Neuronal stem cell (in vitro differentiated cells): ENCODE measurements at regions not wholly inside any gene's neighbourhood (a gene's known extent, or its start where the extent isn't known, plus 50 kb on each side); places are given as distances from the start of the nearest gene placed in this dataset. TPM values are rescaled to one million over a fixed set of nuclear protein-coding genes. Genes with fewer than 3 reads are reported as not detected.

Experiments used
- DNase-seq: peaks from one replicate; pipeline ENCODE4 v3.0.0-alpha.2; 2013; ENCODE audit warnings: low spot score
- H2AFZ ChIP-seq: one replicate; pipeline ENCODE4 v1.6.1; 2013; ENCODE audit warnings: mild to moderate bottlenecking, low read length, inconsistent platforms
- H2AK5ac ChIP-seq: 2 replicates; pipeline ENCODE4 v1.6.1; 2013; ENCODE audit warnings: low read depth, mild to moderate bottlenecking, inconsistent platforms, low read length, moderate library complexity, mixed read lengths
- H2BK120ac ChIP-seq: 2 replicates; pipeline ENCODE4 v1.6.1; 2013; ENCODE audit warnings: low read depth, mild to moderate bottlenecking, inconsistent platforms, low read length, moderate library complexity, mixed read lengths
- H2BK12ac ChIP-seq: one replicate; pipeline ENCODE4 v1.6.1; 2013; ENCODE audit warnings: low read length, inconsistent platforms
- H2BK15ac ChIP-seq: 2 replicates; pipeline ENCODE4 v1.6.1; 2013; ENCODE audit warnings: mild to moderate bottlenecking, low read length, inconsistent platforms, mixed read lengths
- H2BK5ac ChIP-seq: one replicate; pipeline ENCODE4 v1.6.1; 2013; ENCODE audit warnings: inconsistent platforms, mild to moderate bottlenecking, low read length, moderate library complexity
- H3K14ac ChIP-seq: one replicate; pipeline ENCODE4 v1.6.1; 2013; ENCODE audit warnings: low read length, inconsistent platforms
- H3K18ac ChIP-seq: 2 replicates; pipeline ENCODE4 v1.6.1; 2013; ENCODE audit warnings: low read length, inconsistent platforms
- H3K23ac ChIP-seq: 2 replicates; pipeline ENCODE4 v1.6.1; 2013; ENCODE audit warnings: low read depth, mild to moderate bottlenecking, mixed read lengths, low read length, inconsistent platforms; ENCODE audit not compliant: poor library complexity
- H3K27ac ChIP-seq: replicated peaks from 3 replicates; pipeline ENCODE4 v1.5.1; 2013; ENCODE audit warnings: low read length, inconsistent platforms
- H3K27me3 ChIP-seq, 3 experiments: 2 replicates each; pipeline ENCODE4 v1.6.1; 2013; ENCODE audit warnings: low read length in 3 of 3, mild to moderate bottlenecking in 2 of 3, inconsistent platforms in 1 of 3, low read depth in 1 of 3, mixed read lengths in 1 of 3, moderate library complexity in 1 of 3; ENCODE audit not compliant: control insufficient read depth in 3 of 3, insufficient read depth in 3 of 3
- H3K36me3 ChIP-seq, 2 donors: replicated peaks in 1 of 2; 2 replicates each; pipeline ENCODE4 v1.6.1; 2013; ENCODE audit warnings: low read length in 2 of 2; ENCODE audit not compliant: control insufficient read depth in 2 of 2, insufficient read depth in 2 of 2
- H3K4ac ChIP-seq: 2 replicates; pipeline ENCODE4 v1.6.1; 2013; ENCODE audit warnings: inconsistent platforms, mild to moderate bottlenecking, low read length, moderate library complexity
- H3K4me1 ChIP-seq, 2 donors: 1 replicate in 1 of 2; 2 replicates in 1 of 2; pipeline ENCODE4 v1.6.1; 2013; ENCODE audit warnings: low read length in 2 of 2, low read depth in 1 of 2; ENCODE audit not compliant: control insufficient read depth in 2 of 2, insufficient read depth in 1 of 2
- H3K4me2 ChIP-seq: one replicate; pipeline ENCODE4 v1.6.1; 2013; ENCODE audit warnings: mild to moderate bottlenecking, low read length, inconsistent platforms; ENCODE audit not compliant: insufficient read depth, poor library complexity, severe bottlenecking
- H3K4me3 ChIP-seq, 2 donors: 2 replicates each; pipeline ENCODE4 v1.5.1; 2013; ENCODE audit warnings: low read length in 2 of 2, mild to moderate bottlenecking in 2 of 2, inconsistent platforms in 1 of 2, moderate library complexity in 1 of 2
- H3K79me1 ChIP-seq: one replicate; pipeline ENCODE4 v1.6.1; 2013; ENCODE audit warnings: low read depth, mild to moderate bottlenecking, inconsistent platforms, low read length, moderate library complexity
- H3K9ac ChIP-seq: one replicate; pipeline ENCODE4 v1.6.1; 2013; ENCODE audit warnings: mild to moderate bottlenecking, low read depth, low read length, inconsistent platforms; ENCODE audit not compliant: poor library complexity
- H3K9me3 ChIP-seq, 2 donors: replicated peaks in 1 of 2; 2 replicates each; pipeline versions ENCODE3 to v1.6.1; 2013; ENCODE audit warnings: low read length in 2 of 2, mild to moderate bottlenecking in 2 of 2, inconsistent platforms in 1 of 2, low read depth in 1 of 2, mixed read lengths in 1 of 2, moderate library complexity in 1 of 2; ENCODE audit not compliant: control insufficient read depth in 2 of 2, insufficient read depth in 1 of 2
- H4K8ac ChIP-seq: one replicate; pipeline ENCODE4 v1.6.1; 2013; ENCODE audit warnings: low read depth, mild to moderate bottlenecking, inconsistent platforms, low read length, moderate library complexity
- H4K91ac ChIP-seq: one replicate; pipeline ENCODE4 v1.6.1; 2013; ENCODE audit warnings: low read length, low read depth, mild to moderate bottlenecking, inconsistent platforms; ENCODE audit not compliant: poor library complexity
- WGBS, 2 donors: extraction: QIAGEN DNeasy Blood & Tissue Kit; methylation state at CpG; one replicate each; pipeline ENCODE4 v1.1.7; 2013; ENCODE audit warnings: missing lambda C conversion rate in 2 of 2, mixed read lengths in 1 of 2; ENCODE audit not compliant: insufficient read length in 2 of 2, insufficient replicate concordance in 1 of 2; ENCODE audit errors: extremely low coverage in 2 of 2; 5-methylcytosine and 5-hydroxymethylcytosine counted together
- small RNA-seq: library from polyadenylated mRNA; stranded (forward); fragments of <200 nt; extraction: miRNeasy Mini kit (QIAGEN cat#:217004); gene quantifications from one replicate; pipeline ENCODE3, GENCODE V24; 2013; ENCODE audit not compliant: insufficient read depth

GRCh38 chr11:105193260-105193659 lies 53.7 kb upstream of the CARD18 start:
- Histone ChIP-seq H4K8ac (no peak overlapping the region), H3K79me1 (no peaks in the 10 kb centered on the region), H3K4ac (no peak overlapping the region), H3K4me1 (peaks cover 0 to 6% of the 10 kb centered on the region in 2 donors), H3K27me3 (no peaks in the 10 kb centered on the region), H2AK5ac (no peak overlapping the region), H4K91ac (no peak overlapping the region), H3K27ac (no peak overlapping the region), H2BK15ac (no peak overlapping the region), H2BK12ac (no peak overlapping the region), H3K23ac (no peak overlapping the region), H3K14ac (no peak overlapping the region), H2BK120ac (no peak overlapping the region), H3K36me3 (no peaks in the 10 kb centered on the region), H3K18ac (no peak overlapping the region), H2BK5ac (no peak overlapping the region), H2AFZ (no peak overlapping the region), H3K9ac (no peak overlapping the region), H3K9me3 (no peaks in the 10 kb centered on the region), H3K4me2 (no peak overlapping the region), H3K4me3 (no peak overlapping the region)
- no CpG with 5 or more reads among the region's 2 CpGs for WGBS, 2 donors
- no peak for DNase-seq

GRCh38 chr11:105192115-105192514 lies 52.5 kb upstream of the CARD18 start:
- H4K8ac ChIP-seq = no peak overlapping the region
- no peak for DNase-seq

GRCh38 chr11:105189581-105189980 lies 50.0 kb upstream of the CARD18 start:
- Histone ChIP-seq H3K4me1 (peaks cover 0 to 6% of the 10 kb centered on the region in 2 donors), H3K79me1 (no peaks in the 10 kb centered on the region), H3K27ac (no peak overlapping the region), H2AFZ (no peak overlapping the region), H4K8ac (no peak overlapping the region), H3K18ac (no peak overlapping the region), H2BK120ac (no peak overlapping the region), H3K9ac (no peak overlapping the region), H3K4me3 (no peak overlapping the region), H3K36me3 (no peaks in the 10 kb centered on the region), H4K91ac (no peak overlapping the region), H3K4ac (no peak overlapping the region), H2BK15ac (no peak overlapping the region), H3K4me2 (no peak overlapping the region), H3K9me3 (no peaks in the 10 kb centered on the region), H3K23ac (no peak overlapping the region), H3K14ac (no peak overlapping the region), H3K27me3 (no peaks in the 10 kb centered on the region), H2BK5ac (no peak overlapping the region), H2AK5ac (no peak overlapping the region), H2BK12ac (no peak overlapping the region)
- DNase-seq = no peak
- no CpG with 5 or more reads among the region's 2 CpGs for WGBS, 2 donors

More at GRCh38 chr11:105192115-105192514, 52.5 kb upstream of the CARD18 start:
- no peak overlapping the region for H3K9ac ChIP-seq
- no peak overlapping the region for H3K14ac ChIP-seq
- H2BK5ac ChIP-seq = no peak overlapping the region
- no peak overlapping the region for H3K4me2 ChIP-seq
- H3K9me3 ChIP-seq = no peaks in the 10 kb centered on the region
- no peaks in the 10 kb centered on the region for H3K36me3 ChIP-seq
- H2BK12ac ChIP-seq = no peak overlapping the region
- H2AFZ ChIP-seq = peak overlapping the region; percentile 75
- no peaks in the 10 kb centered on the region for H3K27me3 ChIP-seq
- H3K4ac ChIP-seq = no peak overlapping the region
- no peak overlapping the region for H3K4me3 ChIP-seq
- no peaks in the 10 kb centered on the region for H3K79me1 ChIP-seq
- no peak overlapping the region for H2BK15ac ChIP-seq
- peaks cover 0 to 6% of the 10 kb centered on the region in 2 donors for H3K4me1 ChIP-seq
- no peak overlapping the region for H4K91ac ChIP-seq
- no peak overlapping the region for H3K18ac ChIP-seq
- H2BK120ac ChIP-seq = no peak overlapping the region
- no peak overlapping the region for H3K23ac ChIP-seq
- no peak overlapping the region for H2AK5ac ChIP-seq
- H3K27ac ChIP-seq = no peak overlapping the region

Small RNA genes in the stretch of these regions (small RNA-seq; reads per million reads assigned to genes)
- gene AP003181.1 = not detected
- not detected for gene RF00017
